ENCODE measurements at regions not wholly inside any gene's neighbourhood (a gene's known extent, or its start where the extent isn't known, plus 50 kb on each side); places are given as distances from the start of the nearest gene placed in this dataset.

DNA sequence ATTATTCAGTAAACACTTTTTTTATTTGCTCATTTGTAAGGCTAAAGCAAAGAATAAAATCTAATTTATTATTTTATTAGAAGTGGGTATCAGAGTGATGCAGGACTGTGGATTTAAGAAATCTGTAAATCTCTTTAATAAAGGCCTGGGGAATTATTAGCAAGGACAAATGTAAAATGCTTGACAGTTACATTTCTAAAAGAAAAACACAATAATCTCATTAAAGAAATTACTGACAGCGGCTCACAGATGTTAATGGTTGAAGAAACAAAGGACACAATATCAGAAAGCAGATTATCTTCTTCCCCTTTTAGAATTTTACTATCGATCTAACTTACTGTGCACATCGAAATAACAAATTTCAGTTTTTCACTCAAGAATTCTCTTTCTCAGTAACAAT lies 262.1 kb upstream of the MEIS2 start:
- no peak overlapping the region for H3K27ac ChIP-seq
- TF ChIP-seq, protein P1, sequence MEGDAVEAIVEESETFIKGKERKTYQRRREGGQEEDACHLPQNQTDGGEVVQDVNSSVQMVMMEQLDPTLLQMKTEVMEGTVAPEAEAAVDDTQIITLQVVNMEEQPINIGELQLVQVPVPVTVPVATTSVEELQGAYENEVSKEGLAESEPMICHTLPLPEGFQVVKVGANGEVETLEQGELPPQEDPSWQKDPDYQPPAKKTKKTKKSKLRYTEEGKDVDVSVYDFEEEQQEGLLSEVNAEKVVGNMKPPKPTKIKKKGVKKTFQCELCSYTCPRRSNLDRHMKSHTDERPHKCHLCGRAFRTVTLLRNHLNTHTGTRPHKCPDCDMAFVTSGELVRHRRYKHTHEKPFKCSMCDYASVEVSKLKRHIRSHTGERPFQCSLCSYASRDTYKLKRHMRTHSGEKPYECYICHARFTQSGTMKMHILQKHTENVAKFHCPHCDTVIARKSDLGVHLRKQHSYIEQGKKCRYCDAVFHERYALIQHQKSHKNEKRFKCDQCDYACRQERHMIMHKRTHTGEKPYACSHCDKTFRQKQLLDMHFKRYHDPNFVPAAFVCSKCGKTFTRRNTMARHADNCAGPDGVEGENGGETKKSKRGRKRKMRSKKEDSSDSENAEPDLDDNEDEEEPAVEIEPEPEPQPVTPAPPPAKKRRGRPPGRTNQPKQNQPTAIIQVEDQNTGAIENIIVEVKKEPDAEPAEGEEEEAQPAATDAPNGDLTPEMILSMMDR (conservative IDR thresholded peaks at IDR 0.05) = no peak

DNA sequence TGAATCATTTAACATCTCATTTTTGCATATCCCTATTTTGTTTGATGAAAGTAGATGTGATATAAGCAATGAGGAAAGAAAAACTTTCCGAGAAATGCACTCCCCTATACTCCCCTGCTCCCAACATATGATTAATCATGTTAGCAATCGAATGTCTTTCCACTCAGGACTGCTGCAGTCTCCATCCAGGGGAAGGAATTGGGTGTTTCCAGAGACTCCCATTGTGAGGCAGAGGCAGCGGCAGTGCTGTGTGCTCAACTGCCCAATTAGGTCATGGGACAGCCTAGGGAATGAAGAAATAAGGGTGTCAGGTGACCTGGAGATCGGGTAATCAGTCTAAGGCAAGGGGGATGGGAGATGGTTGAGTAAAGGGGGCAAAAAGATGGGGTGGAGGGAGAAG lies 268.6 kb upstream of the MEIS2 start:
- TF ChIP-seq, protein P1 (conservative IDR thresholded peaks at IDR 0.05) = no peak
- H3K27ac ChIP-seq = no peak overlapping the region

DNA sequence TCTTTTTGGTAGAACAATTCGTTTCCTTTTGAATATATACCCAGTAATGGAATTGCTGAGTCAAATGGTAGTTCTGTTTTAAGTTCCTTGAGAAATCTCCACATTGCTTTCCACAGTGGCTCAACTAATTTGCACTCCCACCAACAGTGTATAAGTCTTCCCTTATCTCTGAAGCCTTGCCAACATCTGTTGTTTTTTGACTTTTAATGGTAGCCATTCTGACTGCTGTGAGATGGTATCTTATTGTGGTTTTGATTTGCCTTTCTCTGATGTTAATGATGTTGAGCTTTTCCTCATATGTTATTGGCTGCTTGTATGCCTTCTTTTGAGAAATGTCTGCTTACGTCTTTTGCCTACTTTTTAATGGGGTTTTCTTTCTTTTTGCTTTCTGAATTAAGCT lies 270.6 kb upstream of the MEIS2 start:
- TF ChIP-seq, protein P1 (conservative IDR thresholded peaks at IDR 0.05) = no peak

DNA sequence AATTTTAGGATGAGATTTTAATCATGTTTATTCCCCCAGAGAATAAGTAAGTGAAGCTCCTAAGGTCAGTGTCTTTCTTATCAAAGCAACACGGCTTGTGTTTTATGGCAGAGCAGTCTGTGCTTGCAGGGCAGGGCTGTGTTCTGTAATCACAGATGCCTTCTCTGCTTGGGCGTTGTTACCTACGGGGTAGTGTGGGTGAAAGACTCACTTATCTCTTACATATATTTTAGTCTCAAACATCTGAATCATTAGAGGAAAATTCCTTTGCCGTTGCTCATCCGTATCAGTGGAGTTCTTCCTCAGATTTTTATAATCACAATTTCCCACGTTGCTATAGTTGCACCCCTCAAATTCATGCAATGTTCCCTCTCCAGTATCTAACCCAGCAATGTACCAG lies 271.7 kb upstream of the MEIS2 start:
- H3K27ac ChIP-seq = no peak overlapping the region
- TF ChIP-seq, protein P1 (conservative IDR thresholded peaks at IDR 0.05) = no peak

More for the DNA sequence above, 270.6 kb upstream of the MEIS2 start:
- H3K27ac ChIP-seq = no peak overlapping the region

DNA sequence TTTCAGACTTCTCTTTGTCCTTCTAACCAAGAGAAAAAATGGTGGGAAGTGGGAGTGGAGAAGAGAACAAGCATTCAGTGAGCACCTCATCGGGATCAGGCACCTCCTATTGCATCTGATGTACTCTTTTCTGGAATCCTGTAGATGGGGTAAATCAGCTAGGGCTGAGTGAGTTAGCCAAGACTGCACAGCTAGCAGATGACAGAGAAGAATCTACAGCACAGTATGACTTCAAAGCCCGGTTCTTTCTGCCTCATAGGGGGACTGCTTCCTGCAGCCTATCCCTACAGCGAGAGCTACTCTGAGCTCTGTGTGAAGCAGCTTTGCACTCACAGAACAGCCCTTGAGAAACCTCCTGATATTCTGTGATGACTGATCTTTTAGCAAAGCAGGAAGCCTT lies 275.2 kb upstream of the MEIS2 start:
- TF ChIP-seq, protein P1 (conservative IDR thresholded peaks at IDR 0.05) = no peak
- no peak overlapping the region for H3K27ac ChIP-seq

DNA sequence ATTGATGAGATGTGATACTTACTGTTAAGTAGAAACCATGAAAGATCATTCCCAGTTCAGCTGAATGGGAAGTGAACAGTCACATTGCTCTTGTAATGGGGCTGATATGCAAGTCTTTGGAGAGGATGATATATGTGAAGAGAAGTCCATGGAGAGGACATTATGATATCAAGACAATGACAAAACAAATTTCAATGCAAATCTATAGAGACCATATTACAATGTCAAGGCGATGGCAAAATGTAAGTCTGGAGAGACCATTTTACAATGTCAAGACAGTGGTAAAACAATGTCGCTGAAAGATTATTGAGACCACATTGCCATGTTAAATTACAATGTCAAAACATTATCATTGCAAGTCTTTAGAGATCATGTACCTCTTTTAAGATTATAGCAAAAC lies 277.1 kb upstream of the MEIS2 start:
- no peak overlapping the region for H3K27ac ChIP-seq
- TF ChIP-seq, protein P1 (conservative IDR thresholded peaks at IDR 0.05) = no peak

DNA sequence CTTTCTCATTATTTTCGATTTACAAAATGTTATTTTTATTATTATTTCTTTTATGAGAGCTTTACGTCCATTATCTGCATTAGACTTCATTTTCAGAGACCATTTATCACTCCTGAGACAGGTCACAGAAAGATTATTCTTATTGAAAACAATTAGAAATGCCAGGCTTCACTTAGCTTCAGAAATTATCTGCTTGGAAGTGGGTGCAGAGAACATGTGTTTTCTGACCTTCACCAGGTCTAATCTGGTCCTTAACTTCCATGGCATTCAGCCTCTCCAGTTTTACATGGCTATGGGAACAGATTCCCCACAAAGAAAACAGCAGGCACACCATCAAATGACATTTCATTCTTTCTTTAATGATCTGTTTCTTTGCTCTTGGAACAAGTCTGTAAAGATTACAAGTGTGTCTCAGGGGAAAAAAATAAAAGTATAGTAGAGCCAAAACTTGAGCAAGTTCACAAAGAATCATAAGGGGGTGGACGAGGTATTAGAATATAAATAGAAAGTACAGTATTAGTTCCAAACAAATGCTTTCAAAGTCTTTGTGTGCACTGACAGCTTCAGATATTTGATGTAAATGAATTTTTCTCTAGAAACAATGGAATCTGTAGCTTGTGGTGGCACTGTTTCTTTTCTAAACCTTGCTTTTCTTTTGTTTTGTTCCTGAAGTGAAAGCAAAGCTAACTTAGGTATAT lies 294.2 kb upstream of the MEIS2 start:
- no peak overlapping the region for H3K27ac ChIP-seq
- TF ChIP-seq, protein P1 (conservative IDR thresholded peaks at IDR 0.05) = no peak

Measured in VCaP (cell line).